ENCODE measurements at regions not wholly inside any gene's neighbourhood (a gene's known extent, or its start where the extent isn't known, plus 50 kb on each side); places are given as distances from the start of the nearest gene placed in this dataset.

GRCh38 chr11:26835611-26836010, 113.8 kb upstream of the SLC5A12 start:
- ATAC-seq (no peak), DNase-seq (no peak)
- intact Hi-C loops (cut with micrococcal nuclease): no loop called here

GRCh38 chr11:26837154-26837553, 115.3 kb upstream of the SLC5A12 start:
- intact Hi-C loops (cut with micrococcal nuclease): no loop called here
- DNase-seq: no peak
- ATAC-seq: no peak

GRCh38 chr11:26839911-26840698, 118.2 kb upstream of the SLC5A12 start:
- no peak for ATAC-seq
- DNase-seq: no peak
- intact Hi-C loops (cut with micrococcal nuclease): no loop called here

GRCh38 chr11:26841818-26842473, 120.1 kb upstream of the SLC5A12 start:
- intact Hi-C loops (cut with micrococcal nuclease): no loop called here
- DNase-seq (no peak), ATAC-seq (peak; percentile 75)

GRCh38 chr11:26842478-26843282, 120.8 kb upstream of the SLC5A12 start:
- intact Hi-C loops (cut with micrococcal nuclease): no loop called here
- peak; percentile 87 for ATAC-seq
- DNase-seq: no peak

- intact Hi-C loops (cut with micrococcal nuclease): no loop called here
- ATAC-seq (no peak), DNase-seq (no peak)
Observed at GRCh38 chr11:26843539-26843938, 121.7 kb upstream of the SLC5A12 start.

GRCh38 chr11:26844963-26845362, 123.1 kb upstream of the SLC5A12 start:
- intact Hi-C loops (cut with micrococcal nuclease): no loop called here
- ATAC-seq: no peak

GRCh38 chr11:26846227-26846626, 124.4 kb upstream of the SLC5A12 start:
- ATAC-seq (no peak), DNase-seq (no peak)
- intact Hi-C loops (cut with micrococcal nuclease): no loop called here

More at GRCh38 chr11:26844963-26845362, 123.1 kb upstream of the SLC5A12 start:
- DNase-seq: no peak

GRCh38 chr11:26847459-26847858, 125.6 kb upstream of the SLC5A12 start:
- intact Hi-C loops (cut with micrococcal nuclease): no loop called here
- DNase-seq (no peak), ATAC-seq (peak; percentile 93)

GRCh38 chr11:26847977-26848376, 126.1 kb upstream of the SLC5A12 start:
- ATAC-seq: peak; percentile 44
- intact Hi-C loops (cut with micrococcal nuclease): no loop called here
- DNase-seq: no peak

- peak; percentile 83 for ATAC-seq
- intact Hi-C loops (cut with micrococcal nuclease): no loop called here
Observed at GRCh38 chr11:26849036-26849435, 127.2 kb upstream of the SLC5A12 start.

GRCh38 chr11:26851291-26851690, 129.4 kb upstream of the SLC5A12 start:
- DNase-seq: no peak
- intact Hi-C loops (cut with micrococcal nuclease): no loop called here
- no peak for ATAC-seq

More at GRCh38 chr11:26849036-26849435, 127.2 kb upstream of the SLC5A12 start:
- DNase-seq: peak; percentile 70

- intact Hi-C loops (cut with micrococcal nuclease): no loop called here
- ATAC-seq: no peak
- no peak for DNase-seq
Observed at GRCh38 chr11:26851696-26852095, 129.8 kb upstream of the SLC5A12 start.

- no peak for ATAC-seq
Observed at GRCh38 chr11:26858098-26858497, 135.8 kb upstream of the FIBIN start.

GRCh38 chr11:26859416-26859815, 134.5 kb upstream of the FIBIN start:
- no peak for ATAC-seq
- DNase-seq: no peak
- intact Hi-C loops (cut with micrococcal nuclease): no loop called here

More at GRCh38 chr11:26858098-26858497, 135.8 kb upstream of the FIBIN start:
- intact Hi-C loops (cut with micrococcal nuclease): no loop called here
- no peak for DNase-seq

GRCh38 chr11:26860091-26860780, 133.7 kb upstream of the FIBIN start:
- ATAC-seq: no peak
- intact Hi-C loops (cut with micrococcal nuclease): no loop called here
- DNase-seq: no peak

- ATAC-seq (no peak), DNase-seq (no peak)
- intact Hi-C loops (cut with micrococcal nuclease): no loop called here
Observed at GRCh38 chr11:26860895-26861294, 133.0 kb upstream of the FIBIN start.

GRCh38 chr11:26862801-26863200, 131.1 kb upstream of the FIBIN start:
- ATAC-seq (peak; percentile 55), DNase-seq (no peak)
- intact Hi-C loops (cut with micrococcal nuclease): no loop called here

GRCh38 chr11:26865703-26866102, 128.2 kb upstream of the FIBIN start:
- ATAC-seq: peak; percentile 57
- intact Hi-C loops (cut with micrococcal nuclease): no loop called here
- no peak for DNase-seq

Data from left ventricle myocardium superior (tissue), 1 donor.